Heart left ventricle (tissue), 13 donors: ENCODE measurements at regions not wholly inside any gene's neighbourhood (a gene's known extent, or its start where the extent isn't known, plus 50 kb on each side); places are given as distances from the start of the nearest gene placed in this dataset.

Experiments
- CTCF ChIP-seq, 12 donors: fragments of 200-600 bp; sonication (generic) in 4 of 12; IDR thresholded peaks; one replicate each; pipeline versions ENCODE4 v1.5.0 to v1.8.0; 2018 to 2022; ENCODE audit warnings: antibody characterized with exemption in 12 of 12, mild to moderate bottlenecking in 5 of 12
- POLR2A ChIP-seq, 2 donors: fragments of 450-650 bp; IDR thresholded peaks; one replicate each; pipeline ENCODE4 v1.6.1; 2017; ENCODE audit warnings: antibody characterized with exemption in 2 of 2, mild to moderate bottlenecking in 2 of 2, moderate library complexity in 2 of 2
- donor health status: ischemic (EF 13 %, LVEDD 7.1; RV severe dilation, severe dysfunction).
- donor health status: DM: no; HTN: yes; CAD: no.
- donor health status: DM: no; HTN: no; CAD: no.
- donor health status: ischemic (EF 25% LVEDD 6.9; RV normal size, moderate dysfunction).
- donor health status: ischemic (EF 25% LVEDD 5.7; RV mildly dilated, moderate dysfunction).
- donor health status: ischemic (EF 35%, LVEDD 5.7; RV mildly dilated, moderate dysfunction).
- donor health status: nonischemic (EF 11% LVEDD 7.7; RV severe dilation, severe dysfunction).
- donor health status: DM: yes; HTN: yes; CAD: no.
- donor health status: PGD.
- donor health status: ischemic (EF 29% LVEDD 5.4; RV normal size, mild dysfunction).
- donor health status: nonischemic (EF 23%, LVEDD 6.1; RV moderate dilation, normal function).

GRCh38 chr1:232441036-232441411 is 188.9 kb downstream of the SIPA1L2 start:
- TF ChIP-seq POLR2A (IDR thresholded peaks at IDR 0.05) (no peak), CTCF (IDR thresholded peaks at IDR 0.05) (no peak)
